Ovary (tissue), 7 donors: ENCODE measurements at regions not wholly inside any gene's neighbourhood (a gene's known extent, or its start where the extent isn't known, plus 50 kb on each side); places are given as distances from the start of the nearest gene placed in this dataset.

Source experiments
- DNase-seq, 5 donors: peaks; one replicate each; pipeline ENCODE4 v3.0.0-alpha.2; 2019 to 2020
- H3K27ac ChIP-seq, 2 donors: fragments of 200-600 bp; one replicate each; pipeline versions ENCODE4 v1.5.1 to v1.8.0; 2019 to 2022
- H3K27me3 ChIP-seq: fragments of 200-600 bp; one replicate; pipeline ENCODE4 v1.8.0; 2022
- H3K36me3 ChIP-seq: fragments of 200-600 bp; sonication (generic); one replicate; pipeline ENCODE4 v1.5.1; 2019
- H3K4me1 ChIP-seq: one replicate; pipeline ENCODE4 v1.8.1; 2013; ENCODE audit warnings: mild to moderate bottlenecking, moderate library complexity; ENCODE audit not compliant: insufficient read depth
- H3K4me3 ChIP-seq: fragments of 200-600 bp; sonication (generic); one replicate; pipeline ENCODE4 v1.5.1; 2017
- H3K9me3 ChIP-seq, 2 donors: fragments of 200-600 bp in 1 of 2; sonication (generic) in 1 of 2; one replicate each; pipeline versions ENCODE4 v1.5.1 to v1.8.1; 2013 to 2019; ENCODE audit warnings: mild to moderate bottlenecking in 1 of 2, moderate library complexity in 1 of 2
- CTCF ChIP-seq, 3 donors: fragments of 450-650 bp in 2 of 3; fragments of 200-600 bp in 1 of 3; IDR thresholded peaks; one replicate each; pipeline versions ENCODE4 v1.5.1 to v1.8.0; 2016 to 2022; ENCODE audit warnings: antibody characterized with exemption in 3 of 3, mild to moderate bottlenecking in 1 of 3
- EP300 ChIP-seq: sonication (generic); formaldehyde crosslinking; IDR thresholded peaks from one replicate; pipeline ENCODE4 v1.6.1; 2017; ENCODE audit warnings: antibody characterized with exemption
- POLR2A ChIP-seq: fragments of 450-650 bp; IDR thresholded peaks from one replicate; pipeline ENCODE4 v1.6.1; 2017; ENCODE audit warnings: antibody characterized with exemption, mild to moderate bottlenecking, moderate library complexity
- WGBS, 3 donors: extraction: QIAGEN DNeasy Blood & Tissue Kit in 1 of 3; methylation state at CpG; one replicate each; pipeline versions ENCODE4 v1.1.5 to v1.1.7; 2013 to 2017; 5-methylcytosine and 5-hydroxymethylcytosine counted together
- intact Hi-C, 4 donors: fragments of 100-400 bp; cut with DNase I; formaldehyde crosslinking; loops; one replicate each; pipeline versions ENCODE4 v1.11.0 to v1.15.1; 2022 to 2023
- donor health status: DM: no; HTN: no; CAD: no; lungs with moderate emphysema.
- donor health status: DM: no; HTN: no; CAD: no.
- donor health status: Bipolar disorder and iron deficiency.
- donor health status: DM: no; HTN: no; CAD: no.
- donor health status: DM: yes; HTN: yes; CAD: no.

- H3K27me3 ChIP-seq = no peaks in the 10 kb centered on the region
- H3K27ac ChIP-seq = no peak overlapping the region
- WGBS, 3 donors = 62 to 81% (median 72%) methylated on average over 3 of the region's 3 CpGs
- DNase-seq = no peak
- H3K4me1 ChIP-seq = no peaks in the 10 kb centered on the region
- no peaks in the 10 kb centered on the region for H3K9me3 ChIP-seq
- intact Hi-C loops = no loop called here
- H3K4me3 ChIP-seq = no peak overlapping the region
- TF ChIP-seq EP300 (no peak), CTCF (IDR thresholded peaks at IDR 0.05) (no peak), POLR2A (no peak)
- H3K36me3 ChIP-seq = no peaks in the 10 kb centered on the region
Observed at GRCh38 chr9:1115370-1115769, 65.2 kb downstream of the DMRT2 start.

- Histone ChIP-seq H3K9me3 (no peaks in the 10 kb centered on the region), H3K4me3 (no peak overlapping the region), H3K27ac (no peak overlapping the region), H3K4me1 (no peaks in the 10 kb centered on the region), H3K36me3 (no peaks in the 10 kb centered on the region), H3K27me3 (no peaks in the 10 kb centered on the region)
- DNase-seq = no peak
- TF ChIP-seq EP300 (no peak), POLR2A (no peak), CTCF (IDR thresholded peaks at IDR 0.05) (no peak)
- intact Hi-C loops = no loop called here
- 78 to 90% (median 85%) methylated on average over 1 of the region's 1 CpG for WGBS, 3 donors
Observed at GRCh38 chr9:1117439-1117838, 67.3 kb downstream of the DMRT2 start.

GRCh38 chr9:1120500-1121165 lies 70.5 kb downstream of the DMRT2 start:
- WGBS, 3 donors = 40 to 55% (median 52%) methylated on average over 6 of the region's 6 CpGs
- no peak for TF ChIP-seq EP300
- TF ChIP-seq CTCF (IDR thresholded peaks at IDR 0.05) = no peak
- Histone ChIP-seq H3K4me3 (no peak overlapping the region), H3K36me3 (no peaks in the 10 kb centered on the region), H3K9me3 (no peaks in the 10 kb centered on the region), H3K27me3 (no peaks in the 10 kb centered on the region), H3K4me1 (no peaks in the 10 kb centered on the region), H3K27ac (no peak overlapping the region)
- DNase-seq = no peak
- intact Hi-C loops = no loop called here

- no peak for DNase-seq
- no peak for TF ChIP-seq EP300
- TF ChIP-seq CTCF (IDR thresholded peaks at IDR 0.05) = no peak
- no peak for TF ChIP-seq POLR2A
- no peaks in the 10 kb centered on the region for H3K27me3 ChIP-seq
- 2 to 7% (median 5%) methylated on average over 2 of the region's 2 CpGs for WGBS, 3 donors
- no peaks in the 10 kb centered on the region for H3K36me3 ChIP-seq
- intact Hi-C loops = no loop called here
- H3K4me3 ChIP-seq = no peak overlapping the region
- no peaks in the 10 kb centered on the region for H3K9me3 ChIP-seq
- H3K27ac ChIP-seq = no peak overlapping the region
- H3K4me1 ChIP-seq = no peaks in the 10 kb centered on the region
Observed at GRCh38 chr9:1125741-1126140, 75.6 kb downstream of the DMRT2 start.
